GM21367 (cell line): ENCODE measurements at regions not wholly inside any gene's neighbourhood (a gene's known extent, or its start where the extent isn't known, plus 50 kb on each side); places are given as distances from the start of the nearest gene placed in this dataset.
A peak's percentile ranks its signal among the peaks of the same experiment; 100 is the strongest.

ENCODE experiments used
- ATAC-seq: cut with Tn5 transposase; IDR thresholded peaks from one replicate; pipeline ENCODE4 v1.9.1; 2021; ENCODE audit not compliant: unreplicated experiment

DNA sequence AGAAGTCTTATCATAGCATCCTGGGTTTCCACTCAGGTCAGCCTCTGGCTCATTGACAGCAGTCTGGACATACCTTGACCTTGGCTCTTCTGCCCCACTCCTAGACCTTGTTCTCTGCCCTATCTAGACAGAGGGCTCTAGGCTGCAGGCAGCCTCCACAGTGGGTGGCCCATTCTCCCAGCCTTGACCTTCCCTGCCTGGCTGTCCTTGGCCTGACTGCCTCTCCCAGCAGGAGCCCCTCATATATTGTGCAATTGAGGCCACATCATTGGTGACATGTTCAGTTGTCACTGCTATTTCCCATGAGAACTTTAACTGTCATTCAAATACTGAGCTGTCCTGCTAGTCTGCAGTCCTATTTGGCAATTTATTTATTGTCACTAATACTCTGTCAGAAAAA, 503.4 kb downstream of the PLXNA4 start:
- no peak for ATAC-seq

DNA sequence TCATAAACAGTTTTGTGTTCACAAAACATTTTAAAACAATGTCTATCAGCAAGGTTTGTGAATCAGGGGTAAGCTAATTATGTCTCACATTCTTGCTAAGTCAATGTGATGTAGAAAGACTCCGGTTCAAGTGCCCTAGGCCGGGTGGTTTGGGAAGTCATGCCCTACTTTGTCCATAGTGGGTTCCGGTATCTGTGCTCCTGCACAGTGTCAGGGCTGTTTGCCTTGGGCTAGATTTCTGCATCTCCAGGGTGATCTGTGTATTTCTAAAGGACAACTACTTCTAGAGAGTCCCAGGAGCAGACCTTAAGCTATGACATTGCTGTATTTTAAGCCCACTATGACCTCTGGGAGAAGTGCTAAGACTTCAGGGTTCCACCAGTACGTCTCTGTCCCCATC, 504.1 kb downstream of the PLXNA4 start:
- no peak for ATAC-seq

DNA sequence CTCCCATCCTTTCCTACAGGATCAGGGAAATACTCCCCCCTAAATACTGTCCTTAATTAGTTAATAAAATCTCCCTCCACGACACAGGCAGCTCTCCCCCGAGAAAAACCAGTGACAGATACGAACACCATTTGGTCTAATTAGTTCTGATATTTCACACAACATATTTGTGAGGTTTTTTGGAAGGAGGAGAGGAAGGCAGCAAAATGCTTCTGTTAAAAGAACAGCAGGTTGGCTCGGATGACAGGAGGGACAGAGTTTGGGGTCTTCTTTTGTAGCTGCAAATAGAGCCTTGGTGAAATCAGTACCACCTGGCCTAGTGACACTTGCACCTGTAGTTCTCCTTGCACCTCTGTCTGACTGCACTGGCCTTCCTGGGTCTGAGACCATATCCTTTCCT, 507.0 kb downstream of the PLXNA4 start:
- ATAC-seq, result no peak

DNA sequence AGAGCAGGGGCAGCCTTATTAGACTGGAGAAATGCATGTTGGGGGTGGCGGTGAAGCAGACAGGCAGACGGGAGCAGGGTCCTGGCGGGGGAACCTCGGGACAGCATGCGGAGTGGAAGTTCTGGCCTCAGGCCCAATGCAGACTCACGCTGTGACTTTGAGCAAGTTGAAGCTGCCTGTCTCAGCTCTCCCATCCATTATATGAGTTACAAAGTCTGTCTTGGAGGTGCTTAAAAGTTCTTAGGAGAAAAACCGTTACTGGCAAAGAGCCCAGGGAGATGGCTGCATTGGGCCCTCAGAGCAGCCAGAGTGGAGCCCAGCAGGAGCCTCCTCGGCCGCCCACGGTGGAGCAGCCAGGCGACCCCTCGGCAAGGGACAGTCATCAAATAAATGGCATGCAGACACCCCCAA, 509.5 kb downstream of the PLXNA4 start:
- ATAC-seq, result no peak

DNA sequence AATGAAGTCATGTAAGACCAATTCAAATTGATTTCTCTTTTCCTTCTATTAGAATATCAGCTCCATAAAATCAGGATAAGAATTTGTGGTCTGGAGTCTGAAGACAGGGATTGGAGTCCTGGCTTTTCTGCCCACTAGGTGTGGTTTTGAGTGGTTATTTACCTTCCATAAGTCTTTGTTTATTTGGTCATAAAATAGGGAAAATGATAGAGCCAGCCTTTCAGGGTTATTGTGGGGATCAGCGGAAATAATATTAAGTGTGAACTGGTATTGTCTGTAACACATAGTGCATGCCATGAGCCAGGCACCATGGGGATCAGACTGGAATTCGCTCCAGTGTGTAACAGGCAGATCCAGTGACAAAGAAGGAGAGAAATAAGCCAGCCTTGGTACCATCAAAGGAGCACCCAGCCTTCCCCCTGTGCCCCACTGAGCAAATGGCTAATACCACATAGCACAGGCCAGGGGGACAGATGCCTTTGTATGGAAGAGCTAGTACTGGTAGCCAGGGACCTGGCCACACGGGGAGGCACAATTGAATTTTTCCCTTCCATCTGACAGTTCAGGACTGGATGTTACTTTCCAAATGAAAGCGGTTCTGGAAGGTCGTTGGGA, 509.7 kb upstream of the PODXL start:
- ATAC-seq, result no peak

DNA sequence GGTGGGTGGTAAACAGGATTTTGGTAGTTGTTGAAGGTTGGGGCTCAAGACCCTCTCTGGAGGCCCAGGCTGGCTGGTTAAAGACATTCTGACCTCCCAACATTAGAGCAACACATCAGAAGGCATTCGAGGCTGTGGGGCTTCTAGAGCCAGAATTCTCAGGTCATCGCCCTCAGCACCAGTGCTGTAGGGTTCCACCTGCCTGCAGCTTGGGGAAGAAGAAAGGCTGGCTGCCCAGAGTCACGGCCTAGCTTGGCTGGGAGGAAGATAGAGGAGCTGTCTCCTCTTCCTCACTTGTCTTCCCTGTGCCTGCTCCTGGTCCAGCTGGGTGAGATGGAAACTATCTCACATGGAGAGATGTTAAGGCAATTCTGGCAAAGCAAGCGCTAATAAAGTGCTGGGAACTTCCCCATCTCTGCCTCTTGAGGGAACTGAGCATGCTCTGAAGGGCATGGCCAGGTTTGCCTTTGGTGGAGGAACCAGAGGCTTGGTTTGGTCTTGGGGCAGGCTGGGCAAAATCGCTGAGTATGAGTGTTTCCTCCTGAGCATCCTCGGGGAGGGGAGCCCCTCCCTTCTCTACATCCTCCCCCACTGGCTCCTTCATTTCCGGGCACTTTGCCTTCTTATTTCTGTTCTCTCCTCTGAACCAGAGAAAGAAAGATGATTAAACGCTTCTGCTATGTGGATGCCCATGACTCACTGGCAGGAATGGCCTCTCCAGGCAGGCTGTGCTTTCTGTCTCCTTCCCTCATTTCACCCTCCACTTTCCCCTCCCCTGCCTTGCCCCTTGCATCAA, 509.0 kb upstream of the PODXL start:
- no peak for ATAC-seq

DNA sequence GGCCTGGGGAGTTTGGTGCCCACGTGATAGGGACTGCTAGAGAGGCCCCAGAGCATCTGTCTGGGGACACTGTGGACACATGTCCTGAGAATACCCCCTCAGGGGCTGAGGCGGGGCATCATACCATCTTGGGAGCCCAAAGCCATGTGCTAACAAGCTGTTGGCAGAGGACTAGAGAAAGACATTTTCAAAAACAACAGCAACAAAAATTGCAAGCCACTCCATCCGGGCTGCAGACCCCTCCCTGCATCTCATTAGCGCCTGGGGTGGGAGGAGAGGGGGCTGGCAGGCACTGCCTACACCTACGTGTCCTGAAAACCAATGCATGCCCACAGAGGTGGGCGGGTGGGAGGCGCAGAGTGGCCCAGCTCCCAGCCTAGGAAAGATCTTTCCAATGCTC, 507.4 kb upstream of the PODXL start:
- no peak for ATAC-seq

DNA sequence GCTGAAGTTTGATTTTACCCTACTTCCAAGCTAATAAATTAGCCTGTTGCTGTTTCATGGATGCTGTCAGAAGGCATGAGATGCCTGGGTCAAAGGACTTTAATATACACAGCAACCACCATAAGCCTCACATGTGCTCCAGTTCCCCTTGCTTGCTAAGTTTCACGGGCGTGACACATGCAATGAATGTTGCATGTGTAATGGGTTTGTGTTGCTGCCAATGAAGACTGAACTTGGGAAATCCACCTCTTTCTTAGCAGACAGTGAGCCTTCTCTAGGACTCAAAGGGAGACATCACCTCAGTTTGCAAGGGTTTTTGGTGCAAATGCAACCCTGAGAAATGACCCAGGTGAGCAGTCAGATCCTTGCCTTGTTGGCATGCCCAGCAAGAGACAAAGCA, 505.5 kb upstream of the PODXL start:
- no peak for ATAC-seq

DNA sequence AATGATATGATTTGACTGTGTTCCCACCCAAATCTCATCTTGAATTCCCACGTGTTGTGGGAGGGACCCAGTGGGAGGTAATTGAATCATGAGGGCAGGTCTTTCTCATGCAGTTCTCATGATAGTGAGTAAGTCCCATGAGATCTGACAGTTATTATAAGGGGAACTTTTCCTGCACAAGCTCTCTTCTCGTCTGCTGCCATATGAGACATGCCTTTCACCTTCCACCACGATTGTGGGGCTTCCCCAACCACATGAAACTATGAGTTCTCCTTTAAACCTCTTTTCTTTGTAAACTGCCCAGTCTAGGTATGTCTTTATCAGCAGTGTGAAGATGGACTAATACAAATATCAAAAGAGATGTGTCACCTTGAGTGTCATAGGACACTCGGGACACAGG, 502.7 kb upstream of the PODXL start:
- peak; percentile 51 for ATAC-seq

DNA sequence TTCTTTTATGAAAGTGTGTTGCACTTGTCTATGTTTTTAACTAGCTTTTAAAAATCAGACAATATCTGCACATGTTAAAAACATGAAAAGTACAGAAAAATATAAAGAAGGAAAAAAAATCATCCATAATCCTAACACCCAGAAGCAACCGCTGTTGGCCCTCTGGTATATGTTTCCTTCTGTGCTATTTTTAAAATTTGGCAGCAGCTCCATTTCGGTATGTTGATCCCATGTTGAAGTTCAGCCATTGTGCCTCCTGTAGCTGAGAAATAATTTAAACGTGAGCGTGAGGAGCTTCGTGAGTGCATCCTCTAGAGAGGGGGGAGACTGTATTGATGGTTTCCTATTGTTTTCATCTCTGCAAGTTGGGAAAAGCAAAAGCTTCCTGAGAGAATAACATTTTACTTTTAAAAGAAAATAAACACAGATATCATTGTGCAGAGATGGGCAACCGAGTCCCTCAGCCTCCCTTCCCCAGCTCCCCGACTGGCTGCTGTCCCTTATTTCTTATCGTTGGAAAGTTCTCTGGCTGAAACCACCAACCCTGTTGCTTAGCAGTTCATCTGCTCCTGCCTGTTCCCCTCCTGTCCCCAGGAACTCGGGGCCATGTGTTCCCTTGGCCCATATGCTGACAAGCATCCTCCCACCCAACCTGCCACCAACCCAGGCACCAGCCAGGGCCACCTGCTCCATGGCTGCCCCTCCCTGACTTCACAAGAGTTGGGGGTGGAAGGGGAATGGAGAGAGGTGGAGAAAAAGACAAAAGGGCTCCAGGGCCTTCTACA, 499.1 kb upstream of the PODXL start:
- no peak for ATAC-seq

DNA sequence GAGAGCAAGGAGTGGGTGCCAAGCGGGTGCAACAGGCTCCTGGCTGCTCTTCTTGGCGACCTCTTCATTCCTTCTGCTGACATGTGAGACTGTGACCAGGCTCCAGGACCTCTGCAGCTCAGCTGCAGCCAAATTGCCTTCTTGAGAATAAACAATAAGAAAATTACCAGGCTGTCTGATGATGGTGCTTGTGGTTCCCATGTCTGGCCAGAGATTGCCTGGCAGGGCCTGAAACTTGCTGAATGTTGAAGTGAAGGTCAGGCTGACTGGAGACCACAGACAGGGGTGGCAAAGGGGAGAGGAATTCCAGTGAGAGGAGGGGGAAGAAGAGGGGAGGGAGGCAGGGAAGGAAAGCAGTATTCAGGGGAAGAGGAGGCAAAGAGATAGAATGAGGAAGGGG, 497.4 kb upstream of the PODXL start:
- ATAC-seq, result no peak

DNA sequence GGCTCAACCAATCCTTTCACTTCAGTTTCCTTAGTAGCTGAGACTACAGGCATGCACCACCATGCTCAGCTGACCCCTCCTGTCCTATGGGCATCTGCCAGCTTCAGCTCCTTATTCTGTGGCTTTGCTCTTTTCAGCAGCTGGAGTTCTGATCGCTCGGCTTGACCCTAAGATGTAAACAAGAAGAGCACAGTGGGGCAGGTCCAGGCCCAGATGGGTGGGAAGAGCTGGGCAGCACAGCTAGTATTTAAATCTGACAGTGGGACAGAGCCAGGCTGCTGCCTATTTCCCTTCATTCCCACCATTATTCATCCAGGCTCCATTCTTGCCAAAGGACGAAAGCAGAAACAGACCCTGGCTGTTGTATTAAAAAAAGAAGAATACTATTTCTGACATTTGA, 494.9 kb upstream of the PODXL start:
- ATAC-seq, result no peak

DNA sequence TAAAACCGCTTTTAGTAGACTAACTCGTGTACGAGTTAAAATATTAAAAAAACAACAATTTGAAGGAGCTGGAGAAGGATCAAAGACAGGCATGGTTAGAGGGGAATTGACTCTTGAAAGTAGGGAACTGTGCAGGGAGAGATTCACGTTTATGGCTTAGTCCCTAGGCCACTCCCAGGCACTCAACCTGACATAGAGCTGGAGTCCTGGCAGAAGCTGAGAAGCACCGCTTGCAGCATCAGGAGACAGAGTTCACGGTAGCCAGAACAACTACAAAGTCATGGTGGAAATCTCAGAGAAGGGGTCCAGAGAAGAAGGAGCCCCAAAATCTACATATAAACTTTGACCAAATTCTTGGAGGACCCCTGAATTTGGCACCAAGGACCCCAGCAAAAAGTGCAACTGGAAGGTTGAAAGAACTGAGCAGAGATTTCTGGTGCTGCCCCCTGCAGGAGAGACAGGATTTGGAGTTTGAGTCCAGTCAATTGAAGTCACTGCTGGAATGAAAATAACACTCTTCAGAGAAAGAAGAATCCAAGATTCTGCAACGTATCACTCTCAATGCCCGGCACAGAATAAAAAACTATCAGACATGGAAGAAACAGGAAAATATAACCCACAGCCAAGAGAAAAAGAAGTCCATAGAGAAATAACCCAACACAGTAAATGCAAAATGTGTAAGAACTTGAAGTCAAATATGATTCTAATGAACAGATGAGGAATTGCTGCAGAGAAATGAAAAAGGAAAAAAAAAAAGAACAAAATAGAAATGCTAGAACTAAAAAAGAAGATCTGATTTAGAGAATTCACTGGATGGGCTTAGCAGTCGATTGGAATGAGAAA, 493.3 kb upstream of the PODXL start:
- ATAC-seq, result no peak

DNA sequence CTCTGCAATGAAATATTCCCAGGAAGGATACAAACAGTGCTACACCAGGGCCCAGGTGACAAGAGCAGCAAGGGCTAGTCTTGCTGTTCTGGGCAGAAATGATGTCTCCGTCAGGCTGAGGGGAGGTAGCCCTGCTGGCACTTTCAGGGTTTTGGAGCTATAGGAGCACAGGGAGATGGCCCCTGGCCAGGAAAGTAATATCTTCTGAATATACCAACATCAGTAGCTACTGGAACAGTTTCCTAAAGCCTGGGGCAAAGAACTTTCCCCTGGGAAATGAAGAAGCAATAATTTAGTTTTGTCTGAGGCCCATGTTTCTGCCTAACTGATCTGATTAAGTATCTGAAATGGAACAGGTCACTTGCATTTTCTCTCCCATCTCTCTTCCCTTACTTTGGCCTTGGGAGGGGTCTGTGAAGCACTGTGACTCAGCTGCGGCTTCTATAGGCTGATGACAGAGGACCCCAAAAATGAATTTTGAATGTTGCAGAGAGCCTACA, 489.1 kb upstream of the PODXL start:
- no peak for ATAC-seq

DNA sequence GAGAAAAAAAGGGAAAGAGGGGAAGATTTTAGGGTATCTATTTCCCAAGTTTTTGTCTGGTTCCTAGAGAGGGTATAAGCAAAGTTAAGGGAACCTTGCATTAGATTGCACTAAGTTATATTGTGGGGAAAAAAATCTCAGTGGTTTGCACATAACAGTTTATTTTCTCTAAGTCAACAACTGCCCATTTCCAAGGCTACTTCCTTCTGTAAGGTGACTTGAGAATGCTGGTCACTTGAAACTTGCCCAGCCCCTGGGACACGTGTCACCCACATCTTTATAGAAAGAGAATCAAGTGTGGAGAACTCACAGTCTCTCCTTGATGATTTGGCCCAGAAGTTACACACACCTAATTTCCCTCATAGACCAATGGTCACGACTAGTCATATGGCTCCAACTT, 488.6 kb upstream of the PODXL start:
- ATAC-seq, result no peak

DNA sequence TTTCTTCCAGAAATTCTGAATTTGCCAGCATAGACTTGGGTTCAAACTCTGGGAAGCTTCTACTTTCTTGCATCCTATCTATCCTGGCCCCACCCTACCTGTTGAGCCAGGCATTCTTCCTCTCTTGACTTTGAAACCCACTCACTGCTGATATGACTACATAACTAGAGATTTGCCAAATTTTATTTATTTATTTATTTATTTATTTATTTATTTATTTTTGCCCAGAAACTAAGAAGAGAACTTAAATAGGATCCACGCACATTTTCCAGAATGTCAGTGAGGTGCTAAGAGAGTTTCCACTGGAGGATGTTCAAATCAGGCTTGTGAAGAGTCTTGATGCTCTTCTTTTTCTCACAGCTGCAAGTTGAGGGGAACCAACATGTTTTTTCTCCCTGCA, 487.8 kb upstream of the PODXL start:
- no peak for ATAC-seq

DNA sequence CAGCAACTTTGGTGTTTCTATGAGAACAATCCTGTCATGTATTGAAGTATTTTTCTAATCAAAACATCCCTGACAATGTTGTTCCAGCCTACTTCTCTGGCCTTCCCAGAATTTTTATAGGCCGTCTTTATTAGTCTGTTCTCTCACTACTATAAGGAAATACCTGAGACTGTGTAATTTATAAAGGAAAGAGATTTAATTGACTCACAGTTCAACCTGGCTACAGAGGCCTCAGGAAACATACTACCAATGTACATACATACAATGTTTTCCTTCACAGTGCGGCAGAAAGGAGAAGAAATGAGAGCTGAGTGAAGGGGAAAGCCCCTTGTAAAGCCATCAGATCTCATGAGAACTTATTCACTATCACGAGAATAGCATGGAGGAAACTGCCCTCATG, 484.7 kb upstream of the PODXL start:
- ATAC-seq, result no peak

DNA sequence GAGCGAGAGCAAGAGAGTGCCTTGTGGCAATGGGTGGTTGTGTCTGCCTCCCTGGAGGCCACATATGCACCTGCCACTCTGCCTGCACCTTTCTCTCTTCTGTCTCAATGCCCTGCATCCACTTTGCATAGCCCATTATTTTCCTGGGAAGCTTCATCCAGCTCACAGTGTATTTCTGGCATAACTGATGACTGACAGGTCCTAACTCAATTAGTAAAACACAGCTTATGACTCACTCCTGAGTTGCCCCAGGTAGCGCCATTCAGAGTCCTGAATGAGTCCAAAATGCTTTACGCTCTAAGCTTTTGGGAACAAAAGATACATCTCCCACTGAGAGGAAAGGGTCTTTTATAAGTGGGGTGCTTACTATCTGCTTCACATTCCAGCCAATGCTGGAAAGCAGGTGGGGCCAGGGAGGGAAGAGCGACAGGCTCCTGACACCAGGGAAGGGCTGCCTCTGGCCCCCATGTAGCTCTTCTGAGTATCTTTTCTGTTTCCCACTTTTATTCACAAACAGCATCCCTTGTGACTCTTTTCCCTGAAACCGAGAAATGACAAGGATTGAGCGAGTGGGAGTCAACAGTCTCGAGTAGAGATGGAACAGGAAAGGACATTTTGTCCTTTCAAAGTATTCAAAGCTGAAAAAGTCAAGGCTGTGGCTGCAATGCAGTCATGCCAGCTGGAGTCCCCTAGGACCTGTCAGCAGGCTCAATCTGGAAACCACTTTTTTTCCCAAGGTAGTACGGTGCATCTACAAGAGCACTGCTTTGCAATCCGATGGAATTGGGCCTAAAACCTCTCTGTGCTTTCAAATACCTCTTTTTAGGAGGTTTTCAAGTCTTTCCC, 479.3 kb upstream of the PODXL start:
- ATAC-seq, result no peak

DNA sequence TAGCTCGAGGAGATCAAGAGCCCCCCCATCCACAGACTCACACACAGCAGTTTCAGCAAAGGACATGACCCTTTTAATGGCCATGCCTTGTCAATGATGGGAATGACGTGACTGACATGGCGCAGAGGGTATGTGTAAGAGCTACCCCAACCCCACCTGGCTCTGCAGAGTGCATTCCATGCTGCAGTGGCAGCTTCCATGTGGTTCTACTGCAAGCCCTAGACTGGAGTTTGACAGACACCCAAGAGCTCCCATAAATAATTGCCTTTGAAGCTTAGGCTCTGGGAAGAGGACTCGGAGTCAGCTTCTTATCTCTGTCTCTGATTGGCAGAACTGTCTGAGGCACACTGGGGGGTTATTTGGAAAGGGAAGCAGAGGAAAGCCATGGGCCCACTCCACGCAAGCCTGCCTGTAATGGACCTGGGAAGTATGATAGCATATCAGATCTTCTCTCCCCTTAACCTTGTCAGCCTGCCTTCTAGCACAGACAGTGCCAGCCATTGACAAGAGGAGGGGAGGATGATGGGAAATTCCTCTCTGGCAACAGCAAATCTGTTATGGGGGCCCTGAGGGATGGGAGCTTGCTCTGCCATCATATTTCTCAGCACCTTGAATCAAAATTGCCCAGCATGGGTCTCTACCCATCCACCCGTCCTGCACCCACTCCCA, 478.5 kb upstream of the PODXL start:
- ATAC-seq, result no peak

DNA sequence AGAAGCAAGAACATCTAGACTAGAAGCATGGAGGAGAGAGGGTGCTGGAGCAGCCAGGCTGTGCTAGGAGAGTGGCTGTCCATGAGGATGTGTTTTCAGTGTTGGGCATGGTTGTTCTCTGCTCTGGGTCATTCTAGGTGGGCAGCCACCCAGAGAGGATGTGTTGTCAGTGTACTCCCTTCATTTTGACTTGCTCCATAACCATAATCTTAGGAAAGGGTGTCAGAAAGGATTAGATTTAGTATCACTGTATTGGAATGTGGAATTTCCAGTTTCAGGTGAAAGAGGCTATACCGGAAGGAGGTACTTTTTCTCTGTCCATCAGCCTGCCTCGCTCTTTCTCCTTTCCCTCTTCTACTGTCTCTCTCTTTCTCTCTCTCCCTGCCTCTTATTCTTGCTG, 474.5 kb upstream of the PODXL start:
- no peak for ATAC-seq
